ENCODE measurements at regions not wholly inside any gene's neighbourhood (a gene's known extent, or its start where the extent isn't known, plus 50 kb on each side); places are given as distances from the start of the nearest gene placed in this dataset.

- no peak for ATAC-seq
- H3K36me3 ChIP-seq, result no peaks in the 10 kb centered on the region
- H3K4me3 ChIP-seq, result no peak overlapping the region
- no peaks in the 10 kb centered on the region for H3K4me1 ChIP-seq
- no peak overlapping the region for H3K27ac ChIP-seq
- H3K27me3 ChIP-seq, result no peaks in the 10 kb centered on the region
- WGBS, 2 donors (ENCODE audit: low coverage in 1 of 2), result 61 to 93% methylated on average over 4 of the region's 4 CpGs
- H3K9me3 ChIP-seq, result no peaks in the 10 kb centered on the region
- TF ChIP-seq EP300 (IDR thresholded peaks at IDR 0.05) (no peak), POLR2A (IDR thresholded peaks at IDR 0.05) (no peak), POLR2AphosphoS5 (IDR thresholded peaks at IDR 0.05) (no peak), CTCF (IDR thresholded peaks at IDR 0.05) (no peak)
Observed at GRCh38 chr13:34346626-34347025, 528.7 kb downstream of the RFC3 start.

GRCh38 chr13:34347784-34348573, 530.0 kb downstream of the RFC3 start:
- ATAC-seq, result no peak
- Histone ChIP-seq H3K27ac (no peak overlapping the region), H3K27me3 (no peaks in the 10 kb centered on the region)

GRCh38 chr13:34349091-34349722, 531.3 kb downstream of the RFC3 start:
- no peak for ATAC-seq
- no peaks in the 10 kb centered on the region for H3K27me3 ChIP-seq
- no peaks in the 10 kb centered on the region for H3K9me3 ChIP-seq
- H3K4me1 ChIP-seq, result no peaks in the 10 kb centered on the region
- 100% methylated on average over 1 of the region's 1 CpG; no CpG with 5 or more reads in 1 of the 2 donors for WGBS, 2 donors (ENCODE audit: low coverage in 1 of 2)
- no peaks in the 10 kb centered on the region for H3K36me3 ChIP-seq
- no peak overlapping the region for H3K27ac ChIP-seq
- H3K4me3 ChIP-seq, result no peak overlapping the region
- TF ChIP-seq EP300 (IDR thresholded peaks at IDR 0.05), result no peak
- peak; percentile 20 for TF ChIP-seq POLR2AphosphoS5 (IDR thresholded peaks at IDR 0.05)
- no peak for TF ChIP-seq CTCF (IDR thresholded peaks at IDR 0.05)

More at GRCh38 chr13:34347784-34348573, 530.0 kb downstream of the RFC3 start:
- TF ChIP-seq POLR2AphosphoS5 (IDR thresholded peaks at IDR 0.05) (no peak), CTCF (IDR thresholded peaks at IDR 0.05) (no peak), EP300 (IDR thresholded peaks at IDR 0.05) (no peak), POLR2A (IDR thresholded peaks at IDR 0.05) (no peak)
- Histone ChIP-seq H3K4me3 (no peak overlapping the region), H3K36me3 (no peaks in the 10 kb centered on the region), H3K4me1 (no peaks in the 10 kb centered on the region), H3K9me3 (no peaks in the 10 kb centered on the region)
- WGBS, 2 donors (ENCODE audit: low coverage in 1 of 2), result 34 to 63% methylated on average over 7 to 10 of the region's 10 CpGs

GRCh38 chr13:34350671-34351070, 532.7 kb downstream of the RFC3 start:
- H3K27me3 ChIP-seq, result no peaks in the 10 kb centered on the region
- ATAC-seq, result no peak
- WGBS, 2 donors (ENCODE audit: low coverage in 1 of 2), result 93 to 100% methylated on average over 2 to 3 of the region's 3 CpGs

More at GRCh38 chr13:34350671-34351070, 532.7 kb downstream of the RFC3 start:
- Histone ChIP-seq H3K4me1 (no peaks in the 10 kb centered on the region), H3K36me3 (no peaks in the 10 kb centered on the region), H3K4me3 (no peak overlapping the region), H3K9me3 (no peaks in the 10 kb centered on the region), H3K27ac (no peak overlapping the region)
- TF ChIP-seq EP300 (IDR thresholded peaks at IDR 0.05) (no peak), CTCF (IDR thresholded peaks at IDR 0.05) (no peak), POLR2AphosphoS5 (IDR thresholded peaks at IDR 0.05) (no peak), POLR2A (IDR thresholded peaks at IDR 0.05) (no peak)

Measured in gastroesophageal sphincter (tissue), 4 donors.